LNCAP (cell line): ENCODE measurements at regions not wholly inside any gene's neighbourhood (a gene's known extent, or its start where the extent isn't known, plus 50 kb on each side); places are given as distances from the start of the nearest gene placed in this dataset.

Experiments used
- CTCF ChIP-seq: fragments of 450-650 bp; IDR thresholded peaks from 2 replicates; pipeline ENCODE4 v1.5.1; 2017; ENCODE audit warnings: mild to moderate bottlenecking

DNA sequence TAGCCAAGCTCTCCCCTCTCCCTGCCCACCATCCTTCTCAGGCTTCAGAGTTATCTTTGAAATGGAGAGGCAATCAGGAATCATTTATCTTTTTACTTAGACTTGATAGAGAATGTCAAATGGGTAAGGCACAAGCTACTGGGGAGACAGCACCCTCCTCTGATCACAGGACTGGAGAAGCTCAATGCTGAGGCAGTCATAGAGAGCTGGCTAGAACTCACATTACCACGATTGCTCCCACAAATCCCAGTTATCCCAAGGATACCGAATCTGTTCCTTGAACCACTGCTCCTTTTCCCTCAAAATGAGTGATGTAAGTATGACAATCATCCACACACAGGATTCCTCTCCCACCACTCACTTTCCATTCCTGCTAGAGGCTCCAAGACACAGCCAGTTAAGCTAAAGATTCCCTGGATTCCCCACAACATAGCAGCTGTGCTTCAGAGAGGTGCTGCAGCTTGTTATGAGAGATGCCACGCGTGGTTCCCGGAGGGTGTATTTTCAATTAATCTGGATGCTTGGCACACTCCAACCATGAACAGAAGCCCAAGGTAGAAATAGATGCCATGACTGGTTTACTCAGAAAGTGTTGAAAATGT is 96.2 kb upstream of the VGLL2 start:
- TF ChIP-seq CTCF, result no peak

GRCh38 chr6:117169781-117170281 is 95.5 kb upstream of the VGLL2 start:
- no peak for TF ChIP-seq CTCF

DNA sequence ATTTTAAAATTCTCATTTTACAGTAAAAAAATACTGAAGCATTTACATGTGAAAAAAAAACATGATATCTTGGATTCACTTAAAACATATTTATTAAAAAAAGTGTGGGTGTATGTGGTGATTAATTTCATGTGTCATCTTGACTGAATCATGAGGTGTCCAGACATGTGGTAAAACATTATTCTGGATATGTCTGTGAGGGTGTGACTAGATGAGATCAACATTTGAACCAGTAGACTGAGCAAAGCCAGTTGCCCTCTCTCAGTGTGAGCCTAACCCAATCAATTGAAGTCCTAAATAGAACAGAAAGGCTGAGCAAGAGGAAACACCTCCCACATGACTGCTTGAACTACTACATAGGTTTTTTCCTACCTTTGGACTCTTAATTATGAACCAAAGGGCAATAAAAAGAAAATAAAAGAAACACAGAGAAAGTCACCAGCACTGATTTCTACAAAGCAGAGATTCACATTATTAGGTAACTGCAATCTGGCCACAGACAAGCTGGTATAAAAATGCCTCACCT is 90.5 kb upstream of the VGLL2 start:
- TF ChIP-seq CTCF, result no peak

DNA sequence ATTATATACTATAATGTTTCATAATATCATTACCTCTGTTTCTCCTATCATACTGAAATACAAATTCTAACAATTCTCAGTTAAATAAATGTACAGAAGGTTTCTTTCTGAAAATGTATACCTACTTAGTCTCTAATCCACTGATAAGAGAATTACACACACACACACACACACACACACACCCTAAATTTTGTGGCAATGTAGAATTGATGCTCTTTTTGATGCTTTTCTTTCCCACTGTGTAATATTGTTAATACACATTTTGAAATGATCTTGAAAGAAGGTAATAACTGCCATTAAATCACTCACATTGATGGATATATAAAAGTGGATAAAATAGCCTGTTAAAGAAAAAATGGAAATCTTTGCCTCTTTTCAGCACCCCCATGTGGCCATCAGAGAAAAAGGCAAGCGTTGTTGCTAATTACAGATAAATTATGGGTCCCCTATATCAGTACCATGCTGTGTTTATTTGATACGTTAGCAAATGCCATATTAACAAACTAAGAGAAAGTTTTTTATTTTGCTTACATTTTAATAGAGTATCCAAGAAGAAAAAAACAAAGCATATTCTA is 76.6 kb upstream of the VGLL2 start:
- TF ChIP-seq CTCF, result peak; percentile 73

GRCh38 chr6:117191009-117191408 is 74.3 kb upstream of the VGLL2 start:
- TF ChIP-seq CTCF, result no peak

GRCh38 chr6:117191448-117191847 is 73.9 kb upstream of the VGLL2 start:
- no peak for TF ChIP-seq CTCF

DNA sequence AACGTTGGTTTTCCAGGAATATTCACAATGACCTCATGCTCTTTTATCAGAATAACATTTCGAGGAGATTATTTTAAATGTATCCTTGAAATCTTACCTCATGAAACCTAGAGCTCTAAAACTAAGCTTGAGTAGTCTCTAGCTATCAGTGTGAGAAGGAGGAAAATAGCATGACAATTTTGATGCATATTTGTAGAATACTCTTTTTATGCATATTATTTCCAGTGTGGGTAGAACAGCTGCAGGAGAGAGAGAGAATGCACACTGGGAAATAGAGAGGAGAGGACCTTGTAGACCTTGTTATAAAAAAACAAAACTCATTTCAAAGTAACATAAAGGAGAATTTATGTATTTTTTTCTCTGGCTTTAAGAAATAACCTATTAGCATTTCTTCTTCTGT is 71.1 kb upstream of the VGLL2 start:
- TF ChIP-seq CTCF, result no peak
